Endothelial cell of umbilical vein (primary cell): ENCODE measurements at regions not wholly inside any gene's neighbourhood (a gene's known extent, or its start where the extent isn't known, plus 50 kb on each side); places are given as distances from the start of the nearest gene placed in this dataset.

ENCODE experiments used
- BruUV-seq: library from RNA; stranded (reverse); fragments of 400-500 nt; replicated peaks from 2 replicates; lab custom pipeline; 2021; lab: Mats Ljungman, UMichigan
- CTCF ChIA-PET: fragments of 300-600, 350-600 bp; sonication (Branson Sonifier 250); formaldehyde crosslinking; loops from one replicate; lab custom pipeline; 2021; ENCODE audit warnings: antibody characterized with exemption, inconsistent platforms; lab: Charles Lee
- POLR2A ChIA-PET: fragments of 300-600, 350-600 bp; sonication (Branson Sonifier 250); formaldehyde crosslinking; loops from one replicate; lab custom pipeline; 2021; ENCODE audit warnings: antibody characterized with exemption, inconsistent platforms; lab: Charles Lee
- DNase-seq: peaks from one replicate; pipeline ENCODE4 v3.0.0-alpha.2; 2011; ENCODE audit warnings: low read depth, low spot score
- FAIRE-seq: peaks from 2 replicates; lab custom pipeline; 2011; peaks lifted over from hg19 to GRCh38; lab: Jason Lieb, UNC
- H2AFZ ChIP-seq: 2 replicates; pipeline ENCODE4 v1.6.0; 2012; ENCODE audit warnings: low read depth, low read length, control low read depth, inconsistent platforms
- H3K27ac ChIP-seq: 2 replicates; pipeline ENCODE4 v1.5.1; 2011; ENCODE audit warnings: low read depth, mild to moderate bottlenecking, control low read depth, low read length, moderate library complexity; ENCODE audit not compliant: insufficient read depth
- H3K27me3 ChIP-seq, 2 experiments: 2 replicates each; pipeline versions ENCODE4 v1.6.0 to v1.6.1; 2011; ENCODE audit warnings: low read length in 2 of 2, mixed read lengths in 1 of 2; ENCODE audit not compliant: control insufficient read depth in 2 of 2, insufficient read depth in 2 of 2
- H3K36me3 ChIP-seq, 2 experiments: 2 replicates in 1 of 2; 3 replicates in 1 of 2; pipeline ENCODE4 v1.5.1; 2011; ENCODE audit warnings: low read length in 2 of 2, mild to moderate bottlenecking in 1 of 2, moderate library complexity in 1 of 2; ENCODE audit not compliant: control insufficient read depth in 2 of 2, insufficient read depth in 2 of 2; ENCODE audit errors: extremely low read depth in 1 of 2
- H3K4me1 ChIP-seq: 3 replicates; pipeline ENCODE4 v1.5.1; 2011; ENCODE audit warnings: mild to moderate bottlenecking, low read length; ENCODE audit not compliant: control insufficient read depth, insufficient read depth; ENCODE audit errors: extremely low read depth
- H3K4me2 ChIP-seq: 2 replicates; pipeline ENCODE4 v1.6.1; 2011; ENCODE audit warnings: low read length, control low read depth, mixed read lengths; ENCODE audit not compliant: insufficient read depth
- H3K4me3 ChIP-seq, 3 experiments: fragments of 200-600 bp in 1 of 3; sonication (generic), shearing (Covaris generic) in 1 of 3; replicated peaks in 1 of 3; 2 replicates each; pipeline ENCODE4 v1.5.1; 2011 to 2016; ENCODE audit warnings: control low read depth in 3 of 3, low read length in 3 of 3, mild to moderate bottlenecking in 2 of 3, inconsistent platforms in 1 of 3, low read depth in 1 of 3, moderate library complexity in 1 of 3; ENCODE audit not compliant: insufficient read depth in 1 of 3
- H3K79me2 ChIP-seq: 2 replicates; pipeline ENCODE4 v1.6.0; 2012; ENCODE audit warnings: low read length, inconsistent platforms; ENCODE audit not compliant: control insufficient read depth, insufficient read depth
- H3K9ac ChIP-seq: replicated peaks from 2 replicates; pipeline ENCODE3; 2011; ENCODE audit warnings: low read length, control low read depth; ENCODE audit not compliant: insufficient read depth; ENCODE audit errors: extremely low read depth
- H3K9me1 ChIP-seq: replicated peaks from 3 replicates; pipeline ENCODE4 v1.6.0; 2011; ENCODE audit warnings: mild to moderate bottlenecking, low read length; ENCODE audit not compliant: control insufficient read depth, insufficient read depth; ENCODE audit errors: extremely low read depth
- H3K9me3 ChIP-seq: replicated peaks from 2 replicates; pipeline ENCODE4 v1.5.1; 2012; ENCODE audit warnings: low read length, inconsistent platforms; ENCODE audit not compliant: control insufficient read depth, insufficient read depth
- H4K20me1 ChIP-seq: replicated peaks from 2 replicates; pipeline ENCODE3; 2011; ENCODE audit warnings: mild to moderate bottlenecking, low read length; ENCODE audit not compliant: control insufficient read depth, insufficient read depth; ENCODE audit errors: extremely low read depth
- CTCF ChIP-seq, 2 donors: IDR thresholded peaks; 1 replicate in 1 of 2; 2 replicates in 1 of 2; pipeline ENCODE4 v1.5.1; 2011; ENCODE audit warnings: low read length in 2 of 2, mild to moderate bottlenecking in 2 of 2, moderate library complexity in 2 of 2, control low read depth in 1 of 2, inconsistent platforms in 1 of 2, low read depth in 1 of 2; ENCODE audit not compliant: insufficient read depth in 1 of 2; ENCODE audit errors: extremely low read depth in 1 of 2
- EZH2 ChIP-seq: IDR thresholded peaks from 2 replicates; pipeline ENCODE4 v1.6.1; 2012; ENCODE audit warnings: borderline replicate concordance, low read depth, mild to moderate bottlenecking, moderate library complexity, low read length, inconsistent platforms; ENCODE audit not compliant: severe bottlenecking
- FOS ChIP-seq: IDR thresholded peaks from 2 replicates; pipeline ENCODE4 v1.6.1; 2011; ENCODE audit warnings: mild to moderate bottlenecking, low read length, moderate library complexity, borderline replicate concordance; ENCODE audit not compliant: insufficient read depth
- GATA2 ChIP-seq: IDR thresholded peaks from 2 replicates; pipeline ENCODE4 v1.7.0; 2011; ENCODE audit warnings: low read depth, mild to moderate bottlenecking, moderate library complexity, mixed read lengths, low read length; ENCODE audit not compliant: insufficient read length, insufficient read depth
- JUN ChIP-seq: IDR thresholded peaks from 2 replicates; pipeline ENCODE4 v1.6.1; 2011; ENCODE audit warnings: borderline replicate concordance, low read depth; ENCODE audit not compliant: insufficient read length, insufficient read depth
- MAX ChIP-seq: IDR thresholded peaks from 2 replicates; pipeline ENCODE4 v1.6.1; 2011; ENCODE audit not compliant: insufficient read depth, insufficient read length
- MYC ChIP-seq: IDR thresholded peaks from one replicate; pipeline ENCODE4 v1.6.1; 2011; ENCODE audit warnings: mild to moderate bottlenecking, low read depth, low read length
- POLR2A ChIP-seq: IDR thresholded peaks from 2 replicates; pipeline ENCODE4 v1.6.1; 2012; ENCODE audit warnings: low read depth, mild to moderate bottlenecking, control low read depth, low read length
- POLR2AphosphoS5 ChIP-seq: IDR thresholded peaks from 2 replicates; pipeline ENCODE4 v1.6.1; 2012; ENCODE audit warnings: low read depth, mild to moderate bottlenecking, control low read depth, low read length, moderate library complexity; ENCODE audit not compliant: insufficient read depth
- dilution Hi-C: fragments of 300-500 bp; cut with MboI; formaldehyde crosslinking; loops from one replicate; pipeline ENCODE4 v1.15.0; 2019; ENCODE audit warnings: low sequenced_read_pairs; ENCODE audit not compliant: extremely low pct_ligation_motif_present
- intact Hi-C: fragments of 100-400 bp; cut with micrococcal nuclease; formaldehyde crosslinking; loops from one replicate; pipeline ENCODE4 v1.10.0; 2022

- no peaks in the 10 kb centered on the region for H3K9me1 ChIP-seq
- intact Hi-C loops (no loop called here), dilution Hi-C loops (no loop called here)
- H3K4me1 ChIP-seq = no peaks in the 10 kb centered on the region
- H3K9me3 ChIP-seq = peaks cover 2% of the 10 kb centered on the region
- POLR2A ChIA-PET = no interaction called here
- no peaks in the 10 kb centered on the region for H3K79me2 ChIP-seq
- FAIRE-seq (no peak), DNase-seq (no peak)
- no TSS peak for BruUV-seq
- CTCF ChIA-PET = no interaction called here
- TF ChIP-seq JUN (no peak), MYC (no peak), POLR2AphosphoS5 (no peak), CTCF (IDR thresholded peaks at IDR 0.05; ENCODE audit: extremely low read depth in 1 of 2, insufficient read depth in 1 of 2, low read depth in 1 of 2, low read length in 2 of 2) (no peak), FOS (no peak)
- no peak overlapping the region for H2AFZ ChIP-seq
- no peak overlapping the region for H3K9ac ChIP-seq
- H3K27me3 ChIP-seq = no peaks in the 10 kb centered on the region
- no peak overlapping the region for H3K4me3 ChIP-seq
- no peaks in the 10 kb centered on the region for H3K36me3 ChIP-seq
- no peak overlapping the region for H3K4me2 ChIP-seq
- no peaks in the 10 kb centered on the region for H4K20me1 ChIP-seq
- H3K27ac ChIP-seq = no peak overlapping the region
Observed at GRCh38 chr2:16331772-16332171, 333.9 kb downstream of the CYRIA start.

GRCh38 chr2:16330982-16331381 lies 334.7 kb downstream of the CYRIA start:
- dilution Hi-C loops = no loop called here
- H2AFZ ChIP-seq = no peak overlapping the region
- DNase-seq (no peak), FAIRE-seq (no peak)
- intact Hi-C loops = no loop called here
- no peaks in the 10 kb centered on the region for H4K20me1 ChIP-seq
- CTCF ChIA-PET = no interaction called here
- TF ChIP-seq MAX = no peak
- TF ChIP-seq MYC = no peak
- no peak for TF ChIP-seq POLR2A
- TF ChIP-seq JUN = no peak
- no peak for TF ChIP-seq FOS
- TF ChIP-seq EZH2 = no peak
- TF ChIP-seq POLR2AphosphoS5 = no peak
- no peak for TF ChIP-seq CTCF (IDR thresholded peaks at IDR 0.05; ENCODE audit: extremely low read depth in 1 of 2, insufficient read depth in 1 of 2, low read depth in 1 of 2, low read length in 2 of 2)
- TF ChIP-seq GATA2 = no peak
- no peaks in the 10 kb centered on the region for H3K9me3 ChIP-seq
- H3K4me1 ChIP-seq = no peaks in the 10 kb centered on the region
- H3K9ac ChIP-seq = no peak overlapping the region
- no peak overlapping the region for H3K4me2 ChIP-seq
- H3K79me2 ChIP-seq = no peaks in the 10 kb centered on the region
- H3K36me3 ChIP-seq = no peaks in the 10 kb centered on the region
- H3K27ac ChIP-seq = no peak overlapping the region
- POLR2A ChIA-PET = no interaction called here
- no peaks in the 10 kb centered on the region for H3K9me1 ChIP-seq
- no TSS peak for BruUV-seq
- no peak overlapping the region for H3K4me3 ChIP-seq
- no peaks in the 10 kb centered on the region for H3K27me3 ChIP-seq
